ENCODE measurements at regions not wholly inside any gene's neighbourhood (a gene's known extent, or its start where the extent isn't known, plus 50 kb on each side); places are given as distances from the start of the nearest gene placed in this dataset.

DNA sequence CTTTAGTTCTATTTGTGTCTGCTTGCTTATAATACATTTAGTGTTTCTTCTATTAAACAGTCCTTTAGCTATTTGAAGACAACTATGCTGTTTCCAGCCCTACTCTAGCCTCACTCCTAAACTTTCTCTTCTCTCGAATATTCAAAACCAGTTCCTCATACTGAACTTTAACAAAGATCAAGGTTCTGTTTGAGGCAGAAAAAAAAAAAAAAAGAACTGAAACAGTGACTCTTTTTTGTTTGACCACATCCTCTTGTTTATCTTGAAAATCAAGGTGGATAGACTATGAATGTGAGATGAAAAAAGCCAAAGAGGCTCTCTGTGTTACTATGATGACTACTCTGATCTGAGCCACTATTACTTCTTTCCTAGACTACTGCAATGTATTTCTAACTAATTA is 154.3 kb downstream of the ZNF365 start:
- TF ChIP-seq, protein P1, sequence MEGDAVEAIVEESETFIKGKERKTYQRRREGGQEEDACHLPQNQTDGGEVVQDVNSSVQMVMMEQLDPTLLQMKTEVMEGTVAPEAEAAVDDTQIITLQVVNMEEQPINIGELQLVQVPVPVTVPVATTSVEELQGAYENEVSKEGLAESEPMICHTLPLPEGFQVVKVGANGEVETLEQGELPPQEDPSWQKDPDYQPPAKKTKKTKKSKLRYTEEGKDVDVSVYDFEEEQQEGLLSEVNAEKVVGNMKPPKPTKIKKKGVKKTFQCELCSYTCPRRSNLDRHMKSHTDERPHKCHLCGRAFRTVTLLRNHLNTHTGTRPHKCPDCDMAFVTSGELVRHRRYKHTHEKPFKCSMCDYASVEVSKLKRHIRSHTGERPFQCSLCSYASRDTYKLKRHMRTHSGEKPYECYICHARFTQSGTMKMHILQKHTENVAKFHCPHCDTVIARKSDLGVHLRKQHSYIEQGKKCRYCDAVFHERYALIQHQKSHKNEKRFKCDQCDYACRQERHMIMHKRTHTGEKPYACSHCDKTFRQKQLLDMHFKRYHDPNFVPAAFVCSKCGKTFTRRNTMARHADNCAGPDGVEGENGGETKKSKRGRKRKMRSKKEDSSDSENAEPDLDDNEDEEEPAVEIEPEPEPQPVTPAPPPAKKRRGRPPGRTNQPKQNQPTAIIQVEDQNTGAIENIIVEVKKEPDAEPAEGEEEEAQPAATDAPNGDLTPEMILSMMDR (conservative IDR thresholded peaks at IDR 0.05 in 1 of 2, IDR thresholded peaks at IDR 0.05 in 1 of 2; ENCODE audit: extremely low read depth in 1 of 2, insufficient read depth in 1 of 2, low read depth in 1 of 2, low read length in 2 of 2) = no peak
- no peak for TF ChIP-seq EZH2 (IDR thresholded peaks at IDR 0.05; ENCODE audit: borderline replicate concordance, low read length)
